Fibroblast of upper back skin (primary cell): ENCODE measurements at regions not wholly inside any gene's neighbourhood (a gene's known extent, or its start where the extent isn't known, plus 50 kb on each side); places are given as distances from the start of the nearest gene placed in this dataset.
A peak's percentile ranks its signal among the peaks of the same experiment; 100 is the strongest.

ENCODE experiments used
- DNase-seq: peaks from one replicate; pipeline ENCODE4 v3.0.0-alpha.2; 2013

DNA sequence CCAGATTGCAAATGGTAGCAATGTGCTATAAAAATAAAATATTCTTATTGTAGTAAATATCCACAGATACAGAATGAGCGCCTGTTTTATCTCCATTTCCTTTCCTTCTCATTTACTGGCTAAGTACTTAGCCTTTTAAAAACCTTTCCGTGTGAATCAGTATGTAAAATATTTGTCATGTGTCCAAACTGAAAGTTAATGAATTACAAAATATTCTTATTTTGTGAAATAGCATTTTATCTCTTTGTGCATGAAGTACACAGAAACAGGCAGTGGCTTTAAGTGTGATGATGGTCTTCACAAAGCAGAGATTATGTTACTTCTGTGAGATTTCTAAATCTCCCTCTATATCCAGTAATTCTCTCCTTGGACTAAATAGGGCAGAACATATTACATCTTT, 56.7 kb upstream of the KIAA1217 start:
- DNase-seq, result no peak

DNA sequence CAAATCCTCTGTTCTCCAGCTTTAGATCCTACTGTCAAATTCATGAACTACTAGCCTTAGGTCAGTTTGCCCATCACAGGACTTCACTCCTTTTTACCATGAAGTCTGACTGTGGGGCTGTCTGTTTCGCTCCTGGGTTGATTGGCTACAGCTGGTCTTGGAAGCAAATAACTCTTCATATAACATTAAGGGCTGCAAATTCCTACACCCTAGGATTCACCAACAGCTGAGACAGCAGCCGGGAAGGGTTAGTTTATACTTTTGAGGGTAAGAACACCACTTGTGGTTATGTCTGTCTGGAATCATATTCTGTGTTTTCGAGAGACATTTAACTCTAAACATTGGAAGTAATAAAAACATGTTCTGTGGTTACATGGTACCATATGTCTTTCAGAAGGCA, 55.9 kb upstream of the KIAA1217 start:
- peak; percentile 96 for DNase-seq

DNA sequence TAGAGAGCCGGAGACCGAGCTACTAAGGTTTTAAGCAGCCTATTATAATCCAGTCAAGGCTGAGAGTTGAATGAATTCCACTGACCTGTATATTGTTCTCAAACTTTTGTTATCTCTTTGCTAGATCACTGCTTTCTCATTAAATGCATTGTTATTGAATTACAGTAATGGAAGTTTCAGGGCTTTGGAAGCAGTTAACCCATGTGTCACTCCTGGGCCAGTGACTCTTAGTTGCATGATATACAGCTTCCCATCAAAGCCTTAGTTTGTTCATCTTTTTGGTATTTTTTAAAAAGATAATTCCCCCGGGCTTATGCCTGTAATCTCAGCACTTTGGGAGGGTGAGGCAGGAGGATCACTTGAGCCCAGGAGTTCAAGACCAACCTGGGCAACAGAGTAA, 55.4 kb upstream of the KIAA1217 start:
- DNase-seq, result peak; percentile 88

DNA sequence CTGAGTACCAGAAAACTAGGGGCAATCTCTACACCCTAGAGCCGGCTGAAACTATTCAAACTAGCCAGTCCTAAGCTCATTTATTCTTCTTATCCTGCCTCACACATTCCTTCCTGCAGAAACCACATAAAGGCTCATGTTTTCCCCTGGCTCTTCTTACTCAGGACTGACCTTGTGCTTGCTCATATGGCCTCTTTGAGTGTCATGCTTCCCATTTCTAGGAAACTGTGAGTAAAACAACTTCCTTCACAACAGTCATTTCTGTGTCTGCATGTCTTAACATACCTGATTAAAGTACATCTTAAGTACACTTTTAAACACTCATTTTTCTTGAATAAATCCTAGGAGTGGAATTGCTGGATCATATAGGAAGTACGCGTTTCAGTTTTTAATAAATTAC, 52.3 kb upstream of the KIAA1217 start:
- DNase-seq, result peak; percentile 76

DNA sequence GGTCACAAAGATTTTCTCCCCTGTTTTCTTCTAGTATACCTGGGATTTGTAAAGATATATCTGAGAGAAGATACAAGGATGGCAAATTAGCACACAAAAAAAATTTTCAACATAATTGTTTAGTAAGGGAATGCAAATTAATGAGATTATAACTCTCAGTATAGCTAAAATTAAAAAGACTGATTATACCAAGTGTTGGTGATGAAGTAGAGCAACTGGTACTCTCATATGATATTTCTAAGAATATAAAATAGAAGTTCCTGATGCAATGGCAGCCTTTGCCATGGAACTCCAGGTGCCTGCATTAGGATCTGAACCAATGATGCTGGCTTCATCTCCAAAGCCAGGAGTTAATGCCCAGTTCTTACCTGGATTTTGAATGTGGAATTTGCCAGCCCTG, 51.4 kb upstream of the KIAA1217 start:
- DNase-seq, result no peak
